HepG2 (cell line): ENCODE measurements at regions not wholly inside any gene's neighbourhood (a gene's known extent, or its start where the extent isn't known, plus 50 kb on each side); places are given as distances from the start of the nearest gene placed in this dataset.

Experiments used
- JARID2 ChIP-seq: sonication (generic); formaldehyde crosslinking; IDR thresholded peaks from 2 replicates; pipeline ENCODE4 v1.8.1; 2023; ENCODE audit warnings: missing genetic modification reagents, inconsistent platforms; ENCODE audit not compliant: insufficient replicate concordance
- JUND ChIP-seq: sonication (generic); formaldehyde crosslinking; IDR thresholded peaks from 2 replicates; pipeline ENCODE4 v1.8.0; 2022; ENCODE audit warnings: mild to moderate bottlenecking, missing genetic modification reagents
- MAFK ChIP-seq, 2 experiments: IDR thresholded peaks in 1 of 2; conservative IDR thresholded peaks in 1 of 2; 2 replicates each; pipeline ENCODE4 v1.6.1; 2011; ENCODE audit warnings: improper control_type of control experiment in 2 of 2, low read length in 2 of 2
- PPARG ChIP-seq: conservative IDR thresholded peaks from 2 replicates; pipeline ENCODE4 v1.6.1; 2016; ENCODE audit warnings: missing biosample characterization, missing genetic modification reagents
- RXRA ChIP-seq: sonication (generic); formaldehyde crosslinking; IDR thresholded peaks from 2 replicates; pipeline ENCODE4 v1.5.1; 2020; ENCODE audit warnings: missing genetic modification reagents
- SALL1 ChIP-seq: sonication (generic); formaldehyde crosslinking; IDR thresholded peaks from 2 replicates; pipeline ENCODE4 v1.8.0; 2022; ENCODE audit warnings: mild to moderate bottlenecking, missing genetic modification reagents
- SKI ChIP-seq: fragments of 450-650 bp; IDR thresholded peaks from one replicate; pipeline ENCODE4 v1.6.1; 2018; ENCODE audit warnings: mild to moderate bottlenecking; ENCODE audit not compliant: partially characterized antibody
- SMC3 ChIP-seq: IDR thresholded peaks from 2 replicates; pipeline ENCODE4 v1.6.1; 2011; ENCODE audit warnings: low read length, improper control_type of control experiment
- TARDBP ChIP-seq: sonication (generic); formaldehyde crosslinking; IDR thresholded peaks from 2 replicates; pipeline ENCODE4 v1.8.0; 2022; ENCODE audit warnings: mild to moderate bottlenecking, missing genetic modification reagents
- TFE3 ChIP-seq: IDR thresholded peaks from 2 replicates; pipeline ENCODE4 v1.6.1; 2016
- TRIM24 ChIP-seq: sonication (generic); formaldehyde crosslinking; IDR thresholded peaks from 2 replicates; pipeline ENCODE4 v1.8.0; 2022; ENCODE audit warnings: mild to moderate bottlenecking, missing genetic modification reagents
- WIZ ChIP-seq: sonication (generic); formaldehyde crosslinking; IDR thresholded peaks from 2 replicates; pipeline ENCODE4 v1.5.1; 2020; ENCODE audit warnings: mild to moderate bottlenecking, missing genetic modification reagents
- ZKSCAN5 ChIP-seq: sonication (generic); formaldehyde crosslinking; IDR thresholded peaks from 2 replicates; pipeline ENCODE4 v1.5.1; 2020; ENCODE audit warnings: mild to moderate bottlenecking, missing genetic modification reagents
- ZNF121 ChIP-seq: sonication (generic); formaldehyde crosslinking; IDR thresholded peaks from 2 replicates; pipeline ENCODE4 v1.5.0; 2020; ENCODE audit warnings: mild to moderate bottlenecking, missing genetic modification reagents
- ZNF225 ChIP-seq: sonication (generic); formaldehyde crosslinking; IDR thresholded peaks from 2 replicates; pipeline ENCODE4 v1.4.0; 2020; ENCODE audit warnings: mild to moderate bottlenecking, missing genetic modification reagents
- ZNF256 ChIP-seq: sonication (generic); formaldehyde crosslinking; conservative IDR thresholded peaks from 2 replicates; pipeline ENCODE4 v1.4.0; 2020; ENCODE audit warnings: missing genetic modification reagents
- ZNF280B ChIP-seq: sonication (generic); formaldehyde crosslinking; IDR thresholded peaks from 2 replicates; pipeline ENCODE4 v1.5.0; 2020; ENCODE audit warnings: missing genetic modification reagents, mild to moderate bottlenecking, borderline replicate concordance
- ZNF605 ChIP-seq: sonication (generic); formaldehyde crosslinking; IDR thresholded peaks from 2 replicates; pipeline ENCODE4 v1.8.0; 2022; ENCODE audit warnings: mild to moderate bottlenecking, missing genetic modification reagents
- ZSCAN5A ChIP-seq: sonication (generic); formaldehyde crosslinking; IDR thresholded peaks from 2 replicates; pipeline ENCODE4 v1.8.0; 2022; ENCODE audit warnings: mild to moderate bottlenecking, missing genetic modification reagents, borderline replicate concordance
- TF ChIP-seq, protein P1 (sequence below): sonication (generic); formaldehyde crosslinking; IDR thresholded peaks from 2 replicates; pipeline ENCODE4 v1.9.0; 2021; ENCODE audit warnings: missing genetic modification reagents, borderline replicate concordance
- TF ChIP-seq, protein P2 (sequence below): sonication (generic); formaldehyde crosslinking; conservative IDR thresholded peaks from 2 replicates; pipeline ENCODE4 v1.8.0; 2022; ENCODE audit warnings: missing genetic modification reagents

DNA sequence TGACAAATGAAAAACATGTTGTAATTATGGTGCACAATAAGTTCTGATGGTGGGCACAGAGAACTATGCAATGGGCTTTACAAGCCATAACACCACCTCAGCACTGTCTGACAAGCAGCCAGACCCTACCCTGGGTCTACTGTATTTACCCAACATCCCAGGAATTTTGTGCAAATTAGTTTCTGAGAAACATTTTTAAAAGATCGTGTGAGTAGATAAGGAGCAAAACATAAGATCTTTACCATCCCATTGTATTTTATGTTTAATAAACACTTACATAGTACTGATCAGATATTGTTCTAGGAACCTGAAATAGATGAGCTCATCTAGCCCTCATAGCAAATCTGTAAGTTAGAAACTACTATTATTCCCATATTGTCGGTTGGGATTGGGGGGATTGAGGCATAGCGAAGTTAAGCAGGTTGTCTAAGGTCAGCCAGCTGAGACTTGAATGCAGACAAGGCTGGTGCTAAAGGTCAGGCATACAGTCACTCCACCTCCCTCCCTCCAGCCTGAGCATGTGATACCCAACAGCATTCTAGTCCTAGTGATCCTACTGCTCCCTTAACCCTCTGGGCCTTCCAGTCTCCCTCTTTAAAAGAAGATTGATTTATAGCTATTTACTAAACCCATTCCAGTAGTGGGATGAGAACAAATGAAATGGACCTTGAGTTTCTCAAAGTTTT is 67.4 kb upstream of the STAM2 start (continued):
- TF ChIP-seq, protein P1, sequence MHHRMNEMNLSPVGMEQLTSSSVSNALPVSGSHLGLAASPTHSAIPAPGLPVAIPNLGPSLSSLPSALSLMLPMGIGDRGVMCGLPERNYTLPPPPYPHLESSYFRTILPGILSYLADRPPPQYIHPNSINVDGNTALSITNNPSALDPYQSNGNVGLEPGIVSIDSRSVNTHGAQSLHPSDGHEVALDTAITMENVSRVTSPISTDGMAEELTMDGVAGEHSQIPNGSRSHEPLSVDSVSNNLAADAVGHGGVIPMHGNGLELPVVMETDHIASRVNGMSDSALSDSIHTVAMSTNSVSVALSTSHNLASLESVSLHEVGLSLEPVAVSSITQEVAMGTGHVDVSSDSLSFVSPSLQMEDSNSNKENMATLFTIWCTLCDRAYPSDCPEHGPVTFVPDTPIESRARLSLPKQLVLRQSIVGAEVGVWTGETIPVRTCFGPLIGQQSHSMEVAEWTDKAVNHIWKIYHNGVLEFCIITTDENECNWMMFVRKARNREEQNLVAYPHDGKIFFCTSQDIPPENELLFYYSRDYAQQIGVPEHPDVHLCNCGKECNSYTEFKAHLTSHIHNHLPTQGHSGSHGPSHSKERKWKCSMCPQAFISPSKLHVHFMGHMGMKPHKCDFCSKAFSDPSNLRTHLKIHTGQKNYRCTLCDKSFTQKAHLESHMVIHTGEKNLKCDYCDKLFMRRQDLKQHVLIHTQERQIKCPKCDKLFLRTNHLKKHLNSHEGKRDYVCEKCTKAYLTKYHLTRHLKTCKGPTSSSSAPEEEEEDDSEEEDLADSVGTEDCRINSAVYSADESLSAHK (CRISPR knock-in tag) = no peak
- TF ChIP-seq JUND (CRISPR knock-in tag) = no peak
- TF ChIP-seq SKI = peak; percentile 54
- no peak for TF ChIP-seq WIZ (CRISPR knock-in tag)
- TF ChIP-seq JARID2 (CRISPR knock-in tag) = no peak
- TF ChIP-seq ZKSCAN5 = no peak
- TF ChIP-seq SMC3 = no peak
- no peak for TF ChIP-seq ZNF256 (CRISPR knock-in tag)
- TF ChIP-seq, protein P2, sequence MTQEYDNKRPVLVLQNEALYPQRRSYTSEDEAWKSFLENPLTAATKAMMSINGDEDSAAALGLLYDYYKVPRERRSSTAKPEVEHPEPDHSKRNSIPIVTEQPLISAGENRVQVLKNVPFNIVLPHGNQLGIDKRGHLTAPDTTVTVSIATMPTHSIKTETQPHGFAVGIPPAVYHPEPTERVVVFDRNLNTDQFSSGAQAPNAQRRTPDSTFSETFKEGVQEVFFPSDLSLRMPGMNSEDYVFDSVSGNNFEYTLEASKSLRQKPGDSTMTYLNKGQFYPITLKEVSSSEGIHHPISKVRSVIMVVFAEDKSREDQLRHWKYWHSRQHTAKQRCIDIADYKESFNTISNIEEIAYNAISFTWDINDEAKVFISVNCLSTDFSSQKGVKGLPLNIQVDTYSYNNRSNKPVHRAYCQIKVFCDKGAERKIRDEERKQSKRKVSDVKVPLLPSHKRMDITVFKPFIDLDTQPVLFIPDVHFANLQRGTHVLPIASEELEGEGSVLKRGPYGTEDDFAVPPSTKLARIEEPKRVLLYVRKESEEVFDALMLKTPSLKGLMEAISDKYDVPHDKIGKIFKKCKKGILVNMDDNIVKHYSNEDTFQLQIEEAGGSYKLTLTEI = no peak
- TF ChIP-seq TRIM24 = no peak
- TF ChIP-seq PPARG = no peak
- peak; percentile 68; the same call in 1 of the 2 replicates for TF ChIP-seq TARDBP (CRISPR knock-in tag)
- peak; percentile 93; the same call in 1 of the 2 replicates for TF ChIP-seq RXRA (CRISPR knock-in tag)
- TF ChIP-seq MAFK (conservative IDR thresholded peaks at IDR 0.05 in 1 of 2, IDR thresholded peaks at IDR 0.05 in 1 of 2; ENCODE audit: low read length in 2 of 2) = no peak
- no peak for TF ChIP-seq ZNF280B (CRISPR knock-in tag)
- peak; percentile 78 for TF ChIP-seq SALL1
- no peak for TF ChIP-seq ZNF121 (CRISPR knock-in tag)
- no peak for TF ChIP-seq ZNF225 (CRISPR knock-in tag)
- TF ChIP-seq ZNF605 (CRISPR knock-in tag) = no peak
- 0 out of 2 replicates have a peak, but pooled peaks have one; percentile 31 for TF ChIP-seq ZSCAN5A (CRISPR knock-in tag)
- TF ChIP-seq TFE3 (CRISPR knock-in tag) = peak; percentile 92
